ENCODE measurements at regions not wholly inside any gene's neighbourhood (a gene's known extent, or its start where the extent isn't known, plus 50 kb on each side); places are given as distances from the start of the nearest gene placed in this dataset.
A peak's percentile ranks its signal among the peaks of the same experiment; 100 is the strongest.

- Histone ChIP-seq H3K4me1 (no peaks in the 10 kb centered on the region), H3K27ac (no peak overlapping the region), H3K36me3 (no peaks in the 10 kb centered on the region), H3K27me3 (no peaks in the 10 kb centered on the region), H3K4me3 (replicated peaks in 1 of 3) (no peak overlapping the region), H3K9me3 (no peaks in the 10 kb centered on the region)
- WGBS, 2 donors = 92 to 97% methylated on average over 2 of the region's 2 CpGs
- intact Hi-C loops (cut with DNase I) = no loop called here
- no peak for DNase-seq
- no peak for TF ChIP-seq CTCF (IDR thresholded peaks at IDR 0.05)
- TF ChIP-seq POLR2A (IDR thresholded peaks at IDR 0.05) = no peak
Observed at GRCh38 chr3:20808864-20809263, 622.9 kb upstream of the SGO1 start.

GRCh38 chr3:20798666-20799065 lies 612.7 kb upstream of the SGO1 start:
- Histone ChIP-seq H3K4me3 (replicated peaks in 1 of 3) (no peak overlapping the region), H3K36me3 (no peaks in the 10 kb centered on the region), H3K27ac (no peak overlapping the region), H3K9me3 (no peaks in the 10 kb centered on the region), H3K4me1 (no peaks in the 10 kb centered on the region), H3K27me3 (no peaks in the 10 kb centered on the region)
- TF ChIP-seq CTCF (IDR thresholded peaks at IDR 0.05) (no peak), POLR2A (IDR thresholded peaks at IDR 0.05) (no peak)
- intact Hi-C loops (cut with DNase I) = no loop called here
- 25 to 40% methylated on average over 1 of the region's 1 CpG for WGBS, 2 donors
- no peak for DNase-seq

GRCh38 chr3:20787005-20787404 lies 601.0 kb upstream of the SGO1 start:
- intact Hi-C loops (cut with DNase I) = no loop called here
- H3K36me3 ChIP-seq = no peaks in the 10 kb centered on the region
- H3K4me3 ChIP-seq (replicated peaks in 1 of 3) = no peak overlapping the region
- 84% methylated on average over 4 of the region's 4 CpGs for WGBS, 2 donors
- DNase-seq = no peak
- H3K27me3 ChIP-seq = no peaks in the 10 kb centered on the region
- TF ChIP-seq POLR2A (IDR thresholded peaks at IDR 0.05) (no peak), CTCF (IDR thresholded peaks at IDR 0.05) (no peak)
- no peak overlapping the region for H3K27ac ChIP-seq
- H3K9me3 ChIP-seq = no peaks in the 10 kb centered on the region
- H3K4me1 ChIP-seq = no peaks in the 10 kb centered on the region

- no peak overlapping the region for H3K27ac ChIP-seq
- H3K9me3 ChIP-seq = no peaks in the 10 kb centered on the region
- peaks cover 6 to 7% of the 10 kb centered on the region in 2 donors for H3K4me1 ChIP-seq
- 71 to 82% methylated on average over 1 of the region's 1 CpG for whole genome bisulfite sequencing, 2 donors
- H3K27me3 ChIP-seq = no peaks in the 10 kb centered on the region
- H3K36me3 ChIP-seq = no peaks in the 10 kb centered on the region
- intact Hi-C loops (cut with DNase I) = no loop called here
- no peak for TF ChIP-seq CTCF (IDR thresholded peaks at IDR 0.05)
- no peak for TF ChIP-seq POLR2A (IDR thresholded peaks at IDR 0.05)
- DNase-seq = peak in 1 of 2 donors; percentile 3
- H3K4me3 ChIP-seq (replicated peaks in 1 of 3) = no peak overlapping the region
Observed at GRCh38 chr3:20776692-20777091, 590.7 kb upstream of the SGO1 start.

GRCh38 chr3:20776286-20776685 lies 590.3 kb upstream of the SGO1 start:
- H3K36me3 ChIP-seq = no peaks in the 10 kb centered on the region
- 0 to 35% methylated on average over 1 of the region's 1 CpG for WGBS, 2 donors
- peaks cover 6 to 7% of the 10 kb centered on the region in 2 donors for H3K4me1 ChIP-seq
- TF ChIP-seq POLR2A (IDR thresholded peaks at IDR 0.05) = no peak
- H3K27ac ChIP-seq = no peak overlapping the region
- no peaks in the 10 kb centered on the region for H3K9me3 ChIP-seq
- H3K4me3 ChIP-seq (replicated peaks in 1 of 3) = no peak overlapping the region
- no peaks in the 10 kb centered on the region for H3K27me3 ChIP-seq
- no peak for DNase-seq
- intact Hi-C loops (cut with DNase I) = no loop called here

All from thyroid gland (tissue), 4 donors.